ENCODE measurements at regions not wholly inside any gene's neighbourhood (a gene's known extent, or its start where the extent isn't known, plus 50 kb on each side); places are given as distances from the start of the nearest gene placed in this dataset.

DNA sequence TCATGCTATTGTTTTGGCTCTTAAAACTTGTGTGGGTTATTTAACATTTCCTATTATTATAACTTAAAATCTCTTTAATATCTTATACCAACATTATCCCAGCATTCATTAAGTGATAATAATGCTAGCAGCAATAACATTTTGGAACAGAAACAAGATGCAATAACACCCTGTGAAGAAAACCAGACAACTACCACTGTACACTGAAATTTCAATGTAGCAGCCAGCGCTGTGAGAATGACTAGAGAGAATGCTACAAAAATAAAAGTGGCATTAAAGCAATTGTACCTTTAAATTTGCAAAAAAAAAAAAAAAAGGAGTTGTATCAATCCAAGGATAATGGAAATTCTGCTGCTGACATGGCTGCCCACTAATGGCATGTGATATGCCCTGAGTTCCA is 269.9 kb downstream of the TTC32 start:
- TF ChIP-seq, protein P1, sequence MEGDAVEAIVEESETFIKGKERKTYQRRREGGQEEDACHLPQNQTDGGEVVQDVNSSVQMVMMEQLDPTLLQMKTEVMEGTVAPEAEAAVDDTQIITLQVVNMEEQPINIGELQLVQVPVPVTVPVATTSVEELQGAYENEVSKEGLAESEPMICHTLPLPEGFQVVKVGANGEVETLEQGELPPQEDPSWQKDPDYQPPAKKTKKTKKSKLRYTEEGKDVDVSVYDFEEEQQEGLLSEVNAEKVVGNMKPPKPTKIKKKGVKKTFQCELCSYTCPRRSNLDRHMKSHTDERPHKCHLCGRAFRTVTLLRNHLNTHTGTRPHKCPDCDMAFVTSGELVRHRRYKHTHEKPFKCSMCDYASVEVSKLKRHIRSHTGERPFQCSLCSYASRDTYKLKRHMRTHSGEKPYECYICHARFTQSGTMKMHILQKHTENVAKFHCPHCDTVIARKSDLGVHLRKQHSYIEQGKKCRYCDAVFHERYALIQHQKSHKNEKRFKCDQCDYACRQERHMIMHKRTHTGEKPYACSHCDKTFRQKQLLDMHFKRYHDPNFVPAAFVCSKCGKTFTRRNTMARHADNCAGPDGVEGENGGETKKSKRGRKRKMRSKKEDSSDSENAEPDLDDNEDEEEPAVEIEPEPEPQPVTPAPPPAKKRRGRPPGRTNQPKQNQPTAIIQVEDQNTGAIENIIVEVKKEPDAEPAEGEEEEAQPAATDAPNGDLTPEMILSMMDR (IDR thresholded peaks at IDR 0.05): no peak

DNA sequence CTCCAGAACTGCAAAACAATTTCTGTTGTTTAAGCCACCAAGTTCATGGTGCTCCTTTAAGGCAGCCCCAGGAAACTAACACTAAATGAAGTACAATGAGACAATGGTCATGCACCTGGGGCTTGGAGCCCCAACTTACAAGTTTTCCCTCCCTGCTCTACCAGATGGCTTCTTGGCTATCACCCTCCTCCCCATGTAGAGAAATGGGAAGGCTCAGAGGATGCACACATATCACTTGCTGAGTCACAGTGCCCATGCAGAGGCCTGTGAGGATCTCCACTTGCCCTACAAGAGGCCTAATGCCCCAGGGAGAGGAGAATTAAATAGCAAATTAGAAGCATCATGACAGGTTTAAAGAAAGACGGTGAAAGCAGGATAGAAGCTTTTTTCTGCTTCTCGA is 270.9 kb downstream of the TTC32 start:
- TF ChIP-seq, protein P1 (IDR thresholded peaks at IDR 0.05): no peak

DNA sequence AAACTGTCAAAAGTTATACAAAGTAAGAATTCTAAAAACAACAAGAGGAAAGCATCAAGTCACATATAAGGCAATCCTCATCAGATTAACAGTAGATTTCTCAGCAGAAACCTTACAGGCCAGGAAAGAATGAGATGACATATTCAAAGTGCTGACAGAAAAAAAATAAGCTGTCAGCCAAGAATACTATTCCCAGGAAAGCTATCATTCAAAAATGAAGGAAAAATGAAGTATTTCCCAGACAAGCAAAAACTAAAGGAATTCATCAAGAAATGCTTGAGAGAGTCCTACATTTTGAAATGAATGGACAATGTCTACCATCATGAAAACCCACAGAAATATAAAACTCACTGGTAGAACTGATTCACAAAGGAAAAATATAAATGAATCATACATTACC is 268.9 kb upstream of the OSR1 start:
- TF ChIP-seq, protein P1 (IDR thresholded peaks at IDR 0.05): no peak

DNA sequence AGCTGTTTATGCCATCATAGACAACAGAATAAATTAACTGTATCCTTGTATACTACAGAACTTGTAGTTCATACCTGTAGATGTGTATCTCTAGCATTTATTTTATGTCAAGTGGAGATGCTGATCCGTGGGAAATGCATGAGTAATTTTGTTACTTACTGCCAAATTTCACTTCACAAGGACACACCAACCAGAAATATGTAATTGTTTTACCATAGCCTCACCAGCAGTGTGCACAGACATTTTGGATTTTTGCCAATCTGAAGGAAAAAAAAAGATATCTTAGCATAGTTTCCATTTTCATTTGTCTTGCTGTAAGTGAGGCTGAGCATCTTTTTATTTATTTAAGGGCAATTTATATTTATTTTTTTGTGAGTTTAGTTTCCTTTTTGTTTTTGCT is 265.1 kb upstream of the OSR1 start:
- TF ChIP-seq, protein P1 (IDR thresholded peaks at IDR 0.05): no peak

DNA sequence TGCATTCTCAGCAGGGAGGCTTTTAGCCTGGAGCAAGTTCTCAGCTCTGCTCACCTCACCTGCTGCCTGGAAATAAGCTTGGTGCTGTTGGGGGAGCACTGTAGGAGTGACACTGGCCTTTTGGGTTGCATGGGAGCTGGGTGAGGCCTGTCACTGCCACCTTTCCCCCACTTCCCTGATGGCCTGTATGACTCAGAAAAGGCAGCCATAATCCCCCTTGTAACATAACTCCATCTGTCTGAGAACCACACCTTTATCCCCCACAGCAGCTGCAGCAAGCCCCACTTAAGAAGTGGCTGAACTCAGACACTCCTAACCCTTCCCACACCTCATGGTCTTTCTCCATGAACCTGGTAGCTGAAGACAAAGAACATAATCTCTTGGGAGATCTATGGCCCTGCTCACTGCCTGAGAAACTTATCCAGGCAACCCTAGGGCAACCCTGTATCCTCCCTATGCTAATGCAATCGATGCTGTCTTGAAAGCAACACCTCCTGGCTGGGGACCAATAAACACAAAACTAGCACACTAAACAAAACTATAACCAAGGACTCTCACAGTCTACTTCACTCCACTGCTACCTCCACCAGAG is 258.9 kb upstream of the OSR1 start:
- TF ChIP-seq, protein P1 (IDR thresholded peaks at IDR 0.05): no peak

DNA sequence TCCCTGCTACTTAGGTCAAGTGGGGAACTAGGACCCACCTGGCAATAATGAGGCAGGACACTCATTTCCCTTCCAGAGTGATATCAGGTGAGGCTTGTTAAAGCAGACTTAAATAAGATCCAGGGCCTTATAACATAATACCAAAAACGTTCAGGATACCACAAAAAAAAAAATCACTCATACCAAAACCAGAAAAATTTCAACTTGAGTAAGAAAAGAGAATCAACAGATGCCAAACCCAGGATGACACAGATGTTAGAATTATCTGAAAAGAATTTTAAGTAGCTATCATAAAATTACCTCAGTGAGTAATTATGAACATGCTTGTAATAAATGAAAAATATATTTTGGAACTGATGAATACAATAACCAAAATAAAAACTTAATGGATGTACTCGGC is 255.6 kb upstream of the OSR1 start:
- TF ChIP-seq, protein P1 (IDR thresholded peaks at IDR 0.05): no peak

DNA sequence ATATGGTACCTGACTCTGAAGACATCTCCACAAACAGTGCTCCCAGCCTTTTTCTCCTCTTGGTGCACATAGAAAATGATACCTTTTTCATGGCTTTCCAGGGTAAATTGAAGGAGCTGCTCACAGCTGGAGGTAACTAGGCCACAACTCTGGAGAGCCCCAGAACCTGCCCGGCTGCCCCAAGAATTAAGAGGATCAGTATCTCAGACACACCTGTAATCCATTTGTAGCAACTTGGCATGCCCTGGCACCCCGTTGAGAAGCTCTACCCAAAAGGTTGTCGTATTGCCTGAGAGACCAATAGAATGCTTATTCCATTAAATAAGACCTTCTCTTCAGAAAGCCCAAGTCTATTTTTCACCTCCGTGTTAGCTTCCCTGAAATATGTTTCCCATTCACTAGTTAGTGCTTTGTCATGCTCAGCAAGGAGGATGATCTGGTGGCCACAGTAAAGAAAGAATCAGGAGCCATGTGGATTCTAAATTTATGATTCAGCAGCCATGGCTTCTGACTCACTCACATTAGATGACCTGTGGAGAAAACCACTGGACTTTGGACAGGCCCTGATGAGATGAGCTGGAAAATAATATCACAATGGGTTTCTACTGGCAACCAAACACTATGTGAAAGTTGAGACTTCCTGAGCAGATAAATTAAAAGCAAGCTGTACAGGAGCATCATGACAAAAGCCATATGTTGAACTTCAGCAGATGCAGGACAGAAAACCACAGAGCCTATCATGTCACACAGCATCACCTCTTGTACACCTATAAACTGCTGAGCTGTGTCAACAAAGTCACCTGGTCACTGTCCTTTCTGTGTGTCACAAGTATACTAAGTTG is 253.3 kb upstream of the OSR1 start:
- TF ChIP-seq, protein P1 (IDR thresholded peaks at IDR 0.05): no peak

All from LNCAP (cell line).